Sigmoid colon (tissue), 4 donors: ENCODE measurements at regions not wholly inside any gene's neighbourhood (a gene's known extent, or its start where the extent isn't known, plus 50 kb on each side); places are given as distances from the start of the nearest gene placed in this dataset.

ENCODE experiments used
- CTCF ChIP-seq, 4 experiments: fragments of 450-650 bp in 3 of 4; fragments of 200-600 bp in 1 of 4; IDR thresholded peaks; one replicate each; pipeline ENCODE4 v1.5.1; 2016 to 2019; ENCODE audit warnings: antibody characterized with exemption in 4 of 4, mild to moderate bottlenecking in 3 of 4, moderate library complexity in 2 of 4
- EP300 ChIP-seq, 4 donors: sonication (generic); formaldehyde crosslinking; IDR thresholded peaks; one replicate each; pipeline ENCODE4 v1.6.1; 2017; ENCODE audit warnings: antibody characterized with exemption in 4 of 4
- POLR2AphosphoS5 ChIP-seq, 4 donors: sonication (generic); formaldehyde crosslinking; IDR thresholded peaks; one replicate each; pipeline ENCODE4 v1.6.1; 2017; ENCODE audit warnings: antibody characterized with exemption in 4 of 4

- TF ChIP-seq CTCF (IDR thresholded peaks at IDR 0.05) (no peak), POLR2AphosphoS5 (IDR thresholded peaks at IDR 0.05) (no peak), EP300 (IDR thresholded peaks at IDR 0.05) (no peak)
Measured at GRCh38 chr20:51935003-51935358, 132.7 kb upstream of the SALL4 start.
